OCI-LY3 (cell line): ENCODE measurements at regions not wholly inside any gene's neighbourhood (a gene's known extent, or its start where the extent isn't known, plus 50 kb on each side); places are given as distances from the start of the nearest gene placed in this dataset.

Experiments used
- EZH2phosphoT487 ChIP-seq: fragments of 200-600 bp; shearing (Covaris generic); IDR thresholded peaks from 2 replicates; pipeline ENCODE4 v1.6.1; 2018; ENCODE audit warnings: antibody characterized with exemption, mixed run types, low read depth
- TF ChIP-seq, protein P1 (sequence below): fragments of 200-600, 300-600 bp; sonication (generic); IDR thresholded peaks from 2 replicates; pipeline ENCODE4 v1.5.1; 2014; ENCODE audit warnings: antibody characterized with exemption, low read length, low read depth

DNA sequence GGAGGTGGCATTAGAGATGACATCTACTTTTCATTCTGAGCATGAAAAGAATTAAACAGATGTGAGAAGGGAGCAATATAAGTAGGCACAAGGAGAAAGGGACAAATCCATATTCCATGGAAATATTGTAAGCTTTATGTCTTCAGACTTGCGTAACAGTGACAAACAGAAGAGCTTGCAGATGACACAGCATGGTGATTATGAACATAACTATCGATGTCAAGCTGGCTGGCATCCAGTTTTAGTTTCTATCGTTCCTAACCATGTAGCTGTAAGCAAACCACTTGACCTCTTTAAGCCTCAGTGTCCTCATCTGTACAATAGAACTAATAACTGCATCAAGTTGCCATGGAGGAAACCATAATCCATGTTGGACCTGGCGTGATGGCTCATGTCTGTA, 246.7 kb upstream of the ADRA1B start:
- TF ChIP-seq, protein P1, sequence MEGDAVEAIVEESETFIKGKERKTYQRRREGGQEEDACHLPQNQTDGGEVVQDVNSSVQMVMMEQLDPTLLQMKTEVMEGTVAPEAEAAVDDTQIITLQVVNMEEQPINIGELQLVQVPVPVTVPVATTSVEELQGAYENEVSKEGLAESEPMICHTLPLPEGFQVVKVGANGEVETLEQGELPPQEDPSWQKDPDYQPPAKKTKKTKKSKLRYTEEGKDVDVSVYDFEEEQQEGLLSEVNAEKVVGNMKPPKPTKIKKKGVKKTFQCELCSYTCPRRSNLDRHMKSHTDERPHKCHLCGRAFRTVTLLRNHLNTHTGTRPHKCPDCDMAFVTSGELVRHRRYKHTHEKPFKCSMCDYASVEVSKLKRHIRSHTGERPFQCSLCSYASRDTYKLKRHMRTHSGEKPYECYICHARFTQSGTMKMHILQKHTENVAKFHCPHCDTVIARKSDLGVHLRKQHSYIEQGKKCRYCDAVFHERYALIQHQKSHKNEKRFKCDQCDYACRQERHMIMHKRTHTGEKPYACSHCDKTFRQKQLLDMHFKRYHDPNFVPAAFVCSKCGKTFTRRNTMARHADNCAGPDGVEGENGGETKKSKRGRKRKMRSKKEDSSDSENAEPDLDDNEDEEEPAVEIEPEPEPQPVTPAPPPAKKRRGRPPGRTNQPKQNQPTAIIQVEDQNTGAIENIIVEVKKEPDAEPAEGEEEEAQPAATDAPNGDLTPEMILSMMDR = no peak
- no peak for TF ChIP-seq EZH2phosphoT487
